HFF-Myc (cell line): ENCODE measurements at regions not wholly inside any gene's neighbourhood (a gene's known extent, or its start where the extent isn't known, plus 50 kb on each side); places are given as distances from the start of the nearest gene placed in this dataset.
"Not testable (repeated sequence)": the region's sequence is repeated elsewhere in the genome, so short reads cannot be mapped to it uniquely, and the experiment has no call there.

Source experiments
- DNase-seq: peaks from one replicate; pipeline ENCODE4 v3.0.0-alpha.2; 2011; ENCODE audit warnings: low read depth; ENCODE audit errors: extremely low read depth
- H3K4me3 ChIP-seq: replicated peaks from 2 replicates; pipeline ENCODE4 v1.5.1; 2011; ENCODE audit warnings: low read depth, mild to moderate bottlenecking, control low read depth, low read length
- CTCF ChIP-seq: IDR thresholded peaks from 2 replicates; pipeline ENCODE4 v1.5.1; 2012; ENCODE audit warnings: mild to moderate bottlenecking, low read depth, low read length, control low read depth; ENCODE audit errors: missing control alignments

- DNase-seq: no peak
- TF ChIP-seq CTCF: no peak
- H3K4me3 ChIP-seq: no peak overlapping the region
Measured at GRCh38 chr6:144488590-144488989, 203.5 kb downstream of the UTRN start.

- H3K4me3 ChIP-seq: no peak overlapping the region
- DNase-seq: no peak
- no peak for TF ChIP-seq CTCF
Measured at GRCh38 chr6:144493035-144493910, 208.1 kb downstream of the UTRN start.

- H3K4me3 ChIP-seq, DNase-seq: not testable (repeated sequence)
Measured at GRCh38 chr6:144495076-144495475, 209.9 kb downstream of the UTRN start.

- no peak overlapping the region for H3K4me3 ChIP-seq
- no peak for DNase-seq
- no peak for TF ChIP-seq CTCF
Measured at GRCh38 chr6:144497650-144498049, 212.5 kb downstream of the UTRN start.

GRCh38 chr6:144500892-144501291 is 215.8 kb downstream of the UTRN start:
- no peak for TF ChIP-seq CTCF
- no peak for DNase-seq
- no peak overlapping the region for H3K4me3 ChIP-seq

GRCh38 chr6:144505214-144505613 is 220.1 kb downstream of the UTRN start:
- DNase-seq, H3K4me3 ChIP-seq: not testable (repeated sequence)

- H3K4me3 ChIP-seq, DNase-seq: not testable (repeated sequence)
Measured at GRCh38 chr6:144506051-144506450, 220.9 kb downstream of the UTRN start.

- H3K4me3 ChIP-seq, DNase-seq: not testable (repeated sequence)
Measured at GRCh38 chr6:144507772-144508312, 222.7 kb downstream of the UTRN start.

GRCh38 chr6:144510859-144511258 is 225.7 kb downstream of the UTRN start:
- TF ChIP-seq CTCF: no peak
- no peak for DNase-seq
- no peak overlapping the region for H3K4me3 ChIP-seq
